ENCODE measurements at regions not wholly inside any gene's neighbourhood (a gene's known extent, or its start where the extent isn't known, plus 50 kb on each side); places are given as distances from the start of the nearest gene placed in this dataset.

DNA sequence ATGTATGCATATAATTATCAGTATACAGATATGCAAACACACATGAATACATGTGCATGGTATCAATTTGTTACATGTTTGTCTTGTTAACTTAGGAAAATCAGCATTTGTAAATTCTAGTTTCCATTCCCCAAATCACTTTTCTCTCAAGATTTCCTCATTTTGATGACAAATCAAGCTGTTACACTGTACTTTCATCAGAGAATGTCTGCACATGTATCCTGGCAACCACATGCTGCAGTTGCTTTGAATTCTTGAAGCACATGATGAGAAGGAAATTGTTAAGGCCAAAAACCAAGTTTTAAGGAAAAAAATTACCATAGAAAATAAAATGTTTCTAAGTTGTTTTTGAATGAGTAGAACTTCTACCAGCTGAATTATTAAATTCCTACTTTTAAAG is 1834.5 kb downstream of the EFNA5 start:
- Histone ChIP-seq H3K9me3 (no peaks in the 10 kb centered on the region), H3K36me3 (no peaks in the 10 kb centered on the region), H3K4me3 (no peak overlapping the region), H3K27me3 (no peaks in the 10 kb centered on the region), H3K27ac (no peak overlapping the region), H3K4me1 (no peaks in the 10 kb centered on the region)
- DNase-seq, result no peak
- intact Hi-C loops (cut with DNase I), result no loop called here
- TF ChIP-seq, protein P1, sequence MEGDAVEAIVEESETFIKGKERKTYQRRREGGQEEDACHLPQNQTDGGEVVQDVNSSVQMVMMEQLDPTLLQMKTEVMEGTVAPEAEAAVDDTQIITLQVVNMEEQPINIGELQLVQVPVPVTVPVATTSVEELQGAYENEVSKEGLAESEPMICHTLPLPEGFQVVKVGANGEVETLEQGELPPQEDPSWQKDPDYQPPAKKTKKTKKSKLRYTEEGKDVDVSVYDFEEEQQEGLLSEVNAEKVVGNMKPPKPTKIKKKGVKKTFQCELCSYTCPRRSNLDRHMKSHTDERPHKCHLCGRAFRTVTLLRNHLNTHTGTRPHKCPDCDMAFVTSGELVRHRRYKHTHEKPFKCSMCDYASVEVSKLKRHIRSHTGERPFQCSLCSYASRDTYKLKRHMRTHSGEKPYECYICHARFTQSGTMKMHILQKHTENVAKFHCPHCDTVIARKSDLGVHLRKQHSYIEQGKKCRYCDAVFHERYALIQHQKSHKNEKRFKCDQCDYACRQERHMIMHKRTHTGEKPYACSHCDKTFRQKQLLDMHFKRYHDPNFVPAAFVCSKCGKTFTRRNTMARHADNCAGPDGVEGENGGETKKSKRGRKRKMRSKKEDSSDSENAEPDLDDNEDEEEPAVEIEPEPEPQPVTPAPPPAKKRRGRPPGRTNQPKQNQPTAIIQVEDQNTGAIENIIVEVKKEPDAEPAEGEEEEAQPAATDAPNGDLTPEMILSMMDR (IDR thresholded peaks at IDR 0.05), result no peak
- TF ChIP-seq EP300 (IDR thresholded peaks at IDR 0.05) (no peak), POLR2A (IDR thresholded peaks at IDR 0.05) (no peak), POLR2AphosphoS5 (IDR thresholded peaks at IDR 0.05) (no peak)

DNA sequence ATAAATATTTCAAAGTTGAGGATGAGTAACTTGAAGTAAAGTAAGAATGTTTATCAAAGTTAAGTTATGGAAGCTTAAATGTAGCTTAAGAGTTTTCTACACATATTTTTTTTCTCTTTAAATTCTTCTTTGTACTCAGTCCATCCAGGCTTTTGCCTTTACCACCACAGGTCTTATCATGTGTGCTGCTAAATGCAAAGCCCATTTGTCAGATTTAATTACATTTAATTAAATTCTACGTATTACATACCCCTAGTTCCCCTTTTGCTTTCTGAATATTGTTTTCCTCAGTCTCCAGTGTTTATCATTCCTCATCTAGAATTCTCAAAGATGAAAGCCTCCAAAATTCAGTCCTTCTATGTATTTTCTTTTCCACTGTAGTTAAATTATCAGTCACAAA is 1841.9 kb downstream of the EFNA5 start:
- H3K36me3 ChIP-seq, result no peaks in the 10 kb centered on the region
- no peaks in the 10 kb centered on the region for H3K9me3 ChIP-seq
- no peak for DNase-seq
- no peaks in the 10 kb centered on the region for H3K27me3 ChIP-seq
- TF ChIP-seq POLR2A (IDR thresholded peaks at IDR 0.05) (no peak), EP300 (IDR thresholded peaks at IDR 0.05) (no peak), POLR2AphosphoS5 (IDR thresholded peaks at IDR 0.05) (no peak)
- TF ChIP-seq, protein P1 (IDR thresholded peaks at IDR 0.05), result no peak
- no peaks in the 10 kb centered on the region for H3K4me1 ChIP-seq
- no peak overlapping the region for H3K27ac ChIP-seq
- intact Hi-C loops (cut with DNase I), result no loop called here
- H3K4me3 ChIP-seq, result no peak overlapping the region
- WGBS, 2 donors, result 80 to 91% methylated on average over 1 of the region's 1 CpG

DNA sequence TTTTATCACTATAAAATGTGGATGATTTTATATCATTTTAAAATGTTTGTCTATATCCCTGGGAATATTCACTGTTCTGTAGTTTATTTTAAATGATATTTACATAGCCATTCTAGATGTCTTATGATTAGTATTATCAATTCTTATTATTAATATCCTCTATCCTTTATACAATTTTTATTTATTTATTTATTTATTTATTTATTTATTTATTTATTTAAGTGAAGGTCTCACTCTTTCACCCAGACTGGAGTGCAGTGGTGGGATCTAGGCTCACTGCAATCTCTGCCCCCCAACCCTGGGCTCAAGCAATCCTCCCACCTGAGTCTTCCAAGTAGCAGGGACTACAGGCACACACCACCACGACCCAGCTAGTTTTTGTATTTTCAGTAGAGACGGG is 1848.9 kb downstream of the EFNA5 start:
- no peaks in the 10 kb centered on the region for H3K36me3 ChIP-seq
- H3K9me3 ChIP-seq, result no peaks in the 10 kb centered on the region
- H3K4me1 ChIP-seq, result no peaks in the 10 kb centered on the region
- no peak overlapping the region for H3K4me3 ChIP-seq
- no peak for TF ChIP-seq EP300 (IDR thresholded peaks at IDR 0.05)
- TF ChIP-seq POLR2A (IDR thresholded peaks at IDR 0.05), result no peak
- TF ChIP-seq, protein P1 (IDR thresholded peaks at IDR 0.05), result no peak
- no peak for TF ChIP-seq POLR2AphosphoS5 (IDR thresholded peaks at IDR 0.05)
- H3K27me3 ChIP-seq, result no peaks in the 10 kb centered on the region
- no peak overlapping the region for H3K27ac ChIP-seq
- DNase-seq, result no peak
- 83 to 85% methylated on average over 2 of the region's 2 CpGs for WGBS, 2 donors
- intact Hi-C loops (cut with DNase I), result no loop called here

DNA sequence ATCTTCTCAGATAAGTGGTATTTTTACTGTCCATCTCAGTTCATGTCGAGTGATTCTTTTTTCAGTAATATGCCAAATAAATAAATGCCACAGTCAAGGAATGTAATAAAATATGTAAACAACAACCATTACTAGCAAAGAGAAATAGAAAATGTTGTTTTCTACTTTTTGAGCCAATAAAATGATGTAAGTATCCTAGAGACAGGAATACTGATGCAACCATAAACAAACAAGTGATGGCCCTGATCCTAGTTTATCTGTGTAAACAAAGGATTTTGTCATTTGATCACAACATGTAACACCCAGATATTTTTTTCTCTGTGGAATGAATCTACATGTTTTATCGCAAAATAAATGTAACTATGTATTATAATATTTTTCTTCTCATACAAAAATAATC is 1852.8 kb downstream of the EFNA5 start:
- DNase-seq, result no peak
- Histone ChIP-seq H3K4me1 (no peaks in the 10 kb centered on the region), H3K4me3 (no peak overlapping the region), H3K36me3 (no peaks in the 10 kb centered on the region), H3K27ac (no peak overlapping the region), H3K9me3 (no peaks in the 10 kb centered on the region), H3K27me3 (no peaks in the 10 kb centered on the region)
- 72 to 80% methylated on average over 2 of the region's 2 CpGs for WGBS, 2 donors
- intact Hi-C loops (cut with DNase I), result no loop called here
- TF ChIP-seq EP300 (IDR thresholded peaks at IDR 0.05), result no peak
- no peak for TF ChIP-seq POLR2A (IDR thresholded peaks at IDR 0.05)
- TF ChIP-seq, protein P1 (IDR thresholded peaks at IDR 0.05), result no peak
- TF ChIP-seq POLR2AphosphoS5 (IDR thresholded peaks at IDR 0.05), result no peak

DNA sequence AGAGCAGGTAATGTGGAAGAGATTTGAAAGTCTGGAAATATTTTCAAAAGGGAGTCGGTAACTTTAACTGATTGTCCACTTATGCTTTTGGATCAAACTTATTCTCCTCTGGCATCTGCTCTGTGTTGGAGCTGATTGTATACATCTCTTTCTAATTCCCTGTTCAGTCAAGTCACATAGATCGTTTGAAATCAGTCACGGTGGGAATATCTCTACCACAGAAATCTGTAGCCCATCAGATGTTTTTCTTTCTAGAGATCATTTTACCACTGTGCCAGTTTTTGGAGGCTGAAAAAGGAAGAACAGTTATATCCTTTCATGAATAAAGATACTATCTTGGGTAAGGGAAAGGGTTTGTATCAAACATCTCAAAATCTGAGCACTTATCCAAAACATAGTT is 1853.3 kb downstream of the EFNA5 start:
- no peaks in the 10 kb centered on the region for H3K9me3 ChIP-seq
- no peaks in the 10 kb centered on the region for H3K36me3 ChIP-seq
- 78 to 91% methylated on average over 3 of the region's 3 CpGs for WGBS, 2 donors
- intact Hi-C loops (cut with DNase I), result no loop called here
- no peak for TF ChIP-seq POLR2AphosphoS5 (IDR thresholded peaks at IDR 0.05)
- TF ChIP-seq POLR2A (IDR thresholded peaks at IDR 0.05), result no peak
- TF ChIP-seq, protein P1 (IDR thresholded peaks at IDR 0.05), result no peak
- TF ChIP-seq EP300 (IDR thresholded peaks at IDR 0.05), result no peak
- no peaks in the 10 kb centered on the region for H3K4me1 ChIP-seq
- H3K27ac ChIP-seq, result no peak overlapping the region
- no peaks in the 10 kb centered on the region for H3K27me3 ChIP-seq
- no peak for DNase-seq
- no peak overlapping the region for H3K4me3 ChIP-seq

All from sigmoid colon (tissue), 6 donors.